ENCODE measurements at regions not wholly inside any gene's neighbourhood (a gene's known extent, or its start where the extent isn't known, plus 50 kb on each side); places are given as distances from the start of the nearest gene placed in this dataset.

- no TSS peak for BruUV-seq (replicated peaks)
- H3K4me3 ChIP-seq (replicated peaks in 1 of 2; ENCODE audit: low read depth in 1 of 2, low read length in 2 of 2) = no peak overlapping the region
- H3K4me2 ChIP-seq (ENCODE audit: low read length) = no peak overlapping the region
- no peaks in the 10 kb centered on the region for H3K9me2 ChIP-seq (ENCODE audit: insufficient read depth)
- no peaks in the 10 kb centered on the region for H3K4me1 ChIP-seq (ENCODE audit: control insufficient read depth in 1 of 2, insufficient read depth in 2 of 2, low read length in 2 of 2)
- intact Hi-C loops (cut with micrococcal nuclease) = no loop called here
- ATAC-seq (no peak), DNase-seq (ENCODE audit: low read depth, low spot score) (no peak)
- no peak overlapping the region for H3K9ac ChIP-seq (ENCODE audit: low read length)
- H3K79me2 ChIP-seq (ENCODE audit: insufficient read depth, low read length) = no peaks in the 10 kb centered on the region
- peaks cover 10 to 18% of the 10 kb centered on the region in 2 experiments; a peak in 2 of 4 replicates for H3K9me3 ChIP-seq (ENCODE audit: control insufficient read depth in 1 of 2, insufficient read depth in 1 of 2, low read depth in 1 of 2, low read length in 2 of 2)
- H4K20me1 ChIP-seq (ENCODE audit: insufficient read depth) = no peaks in the 10 kb centered on the region
- ChIA-PET POLR2A (no interaction called here), RAD21 (ENCODE audit: low non-redundant PET in 1 of 2, low total read pairs in 2 of 2, uncharacterized antibody in 2 of 2, unreplicated experiment in 2 of 2) (no interaction called here), CTCF (no interaction called here)
- no peaks in the 10 kb centered on the region for H3K36me3 ChIP-seq (ENCODE audit: control insufficient read depth in 1 of 2, insufficient read depth in 2 of 2, low read length in 2 of 2)
- TF ChIP-seq EGR1 (IDR thresholded peaks at IDR 0.05; ENCODE audit: low read depth) = no peak
- no peak for TF ChIP-seq MAX (IDR thresholded peaks at IDR 0.05)
- no peak for TF ChIP-seq YY1 (IDR thresholded peaks at IDR 0.05; ENCODE audit: extremely low read depth, insufficient replicate concordance, low read depth, low read length)
- no peak for TF ChIP-seq FOSL1 (IDR thresholded peaks at IDR 0.05; ENCODE audit: low read depth)
- TF ChIP-seq ZFX (IDR thresholded peaks at IDR 0.05) = no peak
- no peak for TF ChIP-seq SP1 (IDR thresholded peaks at IDR 0.05; ENCODE audit: low read depth)
- no peak for TF ChIP-seq JUND (IDR thresholded peaks at IDR 0.05)
- no peak for TF ChIP-seq TCF7L2 (IDR thresholded peaks at IDR 0.05; ENCODE audit: borderline replicate concordance, extremely low read depth, insufficient read depth, insufficient read length)
- TF ChIP-seq RAD21 (IDR thresholded peaks at IDR 0.05; ENCODE audit: low read depth) = no peak
- H3K27me3 ChIP-seq (ENCODE audit: insufficient read depth, low read length) = no peaks in the 10 kb centered on the region
- no peak overlapping the region for H2AFZ ChIP-seq (ENCODE audit: low read depth, low read length, poor library complexity, severe bottlenecking)
- no peak overlapping the region for H3K27ac ChIP-seq (ENCODE audit: low read depth, low read length)
Observed at GRCh38 chr18:73766910-73767515, 380.6 kb downstream of the FBXO15 start.

DNA sequence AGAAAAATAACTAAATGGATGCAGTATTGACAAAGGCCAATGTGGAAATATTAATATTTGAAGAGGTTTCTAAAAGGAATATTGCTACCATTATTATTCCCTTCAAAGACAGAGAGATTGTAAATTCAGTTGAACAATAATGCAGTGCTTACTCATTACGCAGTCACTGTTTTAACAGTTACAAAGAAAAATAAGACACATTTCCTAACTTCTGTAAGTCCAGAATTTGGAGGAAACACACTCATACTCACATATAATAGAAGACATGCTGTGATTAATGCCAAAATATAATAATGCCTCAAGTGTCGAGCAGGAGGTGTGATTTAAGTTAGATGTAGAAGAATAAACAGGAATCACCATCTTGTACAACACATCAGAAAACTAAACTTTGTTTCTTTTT, 389.2 kb downstream of the FBXO15 start:
- intact Hi-C loops (cut with micrococcal nuclease) = no loop called here
- H2AFZ ChIP-seq (ENCODE audit: low read depth, low read length, poor library complexity, severe bottlenecking) = no peak overlapping the region
- RAD21 ChIA-PET (ENCODE audit: low non-redundant PET in 1 of 2, low total read pairs in 2 of 2, uncharacterized antibody in 2 of 2, unreplicated experiment in 2 of 2) = no interaction called here
- H3K79me2 ChIP-seq (ENCODE audit: insufficient read depth, low read length) = no peaks in the 10 kb centered on the region
- POLR2A ChIA-PET = no interaction called here
- CTCF ChIA-PET = no interaction called here
- ATAC-seq (no peak), DNase-seq (ENCODE audit: low read depth, low spot score) (no peak)
- TF ChIP-seq YY1 (IDR thresholded peaks at IDR 0.05; ENCODE audit: extremely low read depth, insufficient replicate concordance, low read depth, low read length) (no peak), ATF3 (IDR thresholded peaks at IDR 0.05) (no peak), FOSL1 (IDR thresholded peaks at IDR 0.05; ENCODE audit: low read depth) (no peak), TCF7L2 (IDR thresholded peaks at IDR 0.05; ENCODE audit: borderline replicate concordance, extremely low read depth, insufficient read depth, insufficient read length) (no peak)
- TF ChIP-seq, protein P1, sequence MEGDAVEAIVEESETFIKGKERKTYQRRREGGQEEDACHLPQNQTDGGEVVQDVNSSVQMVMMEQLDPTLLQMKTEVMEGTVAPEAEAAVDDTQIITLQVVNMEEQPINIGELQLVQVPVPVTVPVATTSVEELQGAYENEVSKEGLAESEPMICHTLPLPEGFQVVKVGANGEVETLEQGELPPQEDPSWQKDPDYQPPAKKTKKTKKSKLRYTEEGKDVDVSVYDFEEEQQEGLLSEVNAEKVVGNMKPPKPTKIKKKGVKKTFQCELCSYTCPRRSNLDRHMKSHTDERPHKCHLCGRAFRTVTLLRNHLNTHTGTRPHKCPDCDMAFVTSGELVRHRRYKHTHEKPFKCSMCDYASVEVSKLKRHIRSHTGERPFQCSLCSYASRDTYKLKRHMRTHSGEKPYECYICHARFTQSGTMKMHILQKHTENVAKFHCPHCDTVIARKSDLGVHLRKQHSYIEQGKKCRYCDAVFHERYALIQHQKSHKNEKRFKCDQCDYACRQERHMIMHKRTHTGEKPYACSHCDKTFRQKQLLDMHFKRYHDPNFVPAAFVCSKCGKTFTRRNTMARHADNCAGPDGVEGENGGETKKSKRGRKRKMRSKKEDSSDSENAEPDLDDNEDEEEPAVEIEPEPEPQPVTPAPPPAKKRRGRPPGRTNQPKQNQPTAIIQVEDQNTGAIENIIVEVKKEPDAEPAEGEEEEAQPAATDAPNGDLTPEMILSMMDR (IDR thresholded peaks at IDR 0.05 in 2 of 3, conservative IDR thresholded peaks at IDR 0.05 in 1 of 3; ENCODE audit: borderline replicate concordance in 1 of 3, insufficient read depth in 1 of 3, low read depth in 2 of 3, low read length in 2 of 3) = no peak
- no peaks in the 10 kb centered on the region for H3K27me3 ChIP-seq (ENCODE audit: insufficient read depth, low read length)
- H3K36me3 ChIP-seq (ENCODE audit: control insufficient read depth in 1 of 2, insufficient read depth in 2 of 2, low read length in 2 of 2) = no peaks in the 10 kb centered on the region
- H3K4me3 ChIP-seq (replicated peaks in 1 of 2; ENCODE audit: low read depth in 1 of 2, low read length in 2 of 2) = no peak overlapping the region
- no peaks in the 10 kb centered on the region for H3K9me2 ChIP-seq (ENCODE audit: insufficient read depth)
- no peak overlapping the region for H3K9ac ChIP-seq (ENCODE audit: low read length)
- H3K4me2 ChIP-seq (ENCODE audit: low read length) = no peak overlapping the region
- no peaks in the 10 kb centered on the region for H3K4me1 ChIP-seq (ENCODE audit: control insufficient read depth in 1 of 2, insufficient read depth in 2 of 2, low read length in 2 of 2)
- H3K9me3 ChIP-seq (ENCODE audit: control insufficient read depth in 1 of 2, insufficient read depth in 1 of 2, low read depth in 1 of 2, low read length in 2 of 2) = peaks cover 0 to 8% of the 10 kb centered on the region in 2 experiments; a peak in 2 of 4 replicates
- H3K27ac ChIP-seq (ENCODE audit: low read depth, low read length) = no peak overlapping the region
- no peaks in the 10 kb centered on the region for H4K20me1 ChIP-seq (ENCODE audit: insufficient read depth)
- BruUV-seq (replicated peaks) = no TSS peak
